ENCODE measurements at regions not wholly inside any gene's neighbourhood (a gene's known extent, or its start where the extent isn't known, plus 50 kb on each side); places are given as distances from the start of the nearest gene placed in this dataset.
"Not testable (repeated sequence)": the region's sequence is repeated elsewhere in the genome, so short reads cannot be mapped to it uniquely, and the experiment has no call there.

DNA sequence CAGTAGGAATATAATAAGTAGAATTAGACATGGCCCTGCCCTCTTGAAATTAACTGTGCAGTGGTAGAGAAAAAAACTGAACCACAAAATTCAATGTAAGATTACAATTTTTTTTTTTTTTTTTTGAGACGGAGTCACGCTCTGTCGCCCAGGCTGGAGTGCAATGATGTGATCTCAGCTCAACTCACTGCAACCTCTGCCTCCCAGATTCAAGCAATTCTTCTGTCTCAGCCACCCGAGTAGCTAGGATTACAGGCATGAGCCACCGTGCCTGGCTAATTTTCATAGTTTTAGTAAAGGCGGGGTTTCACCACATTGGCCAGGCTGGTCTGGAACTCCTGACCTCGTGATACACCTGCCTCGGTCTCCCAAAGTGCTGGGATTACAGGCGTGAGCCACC is 864.3 kb downstream of the EFNB2 start:
- DNase-seq; ATAC-seq (replicated peaks in 1 of 4); H3K4me1 ChIP-seq (ENCODE audit: control insufficient read depth in 1 of 2, extremely low read depth in 1 of 2, insufficient read depth in 2 of 2, low read length in 2 of 2); H3K9me3 ChIP-seq; CTCF ChIA-PET; H3K4me3 ChIP-seq (ENCODE audit: control insufficient read depth in 1 of 2, extremely low read depth in 1 of 2, low read length in 1 of 2); H3K27me3 Mint-ChIP-seq; H3K27ac Mint-ChIP-seq; H3K27me3 ChIP-seq (replicated peaks in 1 of 2; ENCODE audit: control insufficient read depth in 2 of 2, extremely low read depth in 1 of 2, insufficient read depth in 2 of 2, low read length in 1 of 2); H3K4me3 Mint-ChIP-seq; H3K36me3 ChIP-seq (ENCODE audit: control insufficient read depth in 2 of 2, extremely low read depth in 1 of 2, insufficient read depth in 1 of 2, low read length in 1 of 2); H3K4me1 Mint-ChIP-seq; H3K27ac ChIP-seq (ENCODE audit: low read length); POLR2A ChIA-PET; H3K36me3 Mint-ChIP-seq; H3K9me3 Mint-ChIP-seq: not testable (repeated sequence)
- 82% methylated on average over 9 of the region's 9 CpGs for WGBS (ENCODE audit: insufficient coverage)

DNA sequence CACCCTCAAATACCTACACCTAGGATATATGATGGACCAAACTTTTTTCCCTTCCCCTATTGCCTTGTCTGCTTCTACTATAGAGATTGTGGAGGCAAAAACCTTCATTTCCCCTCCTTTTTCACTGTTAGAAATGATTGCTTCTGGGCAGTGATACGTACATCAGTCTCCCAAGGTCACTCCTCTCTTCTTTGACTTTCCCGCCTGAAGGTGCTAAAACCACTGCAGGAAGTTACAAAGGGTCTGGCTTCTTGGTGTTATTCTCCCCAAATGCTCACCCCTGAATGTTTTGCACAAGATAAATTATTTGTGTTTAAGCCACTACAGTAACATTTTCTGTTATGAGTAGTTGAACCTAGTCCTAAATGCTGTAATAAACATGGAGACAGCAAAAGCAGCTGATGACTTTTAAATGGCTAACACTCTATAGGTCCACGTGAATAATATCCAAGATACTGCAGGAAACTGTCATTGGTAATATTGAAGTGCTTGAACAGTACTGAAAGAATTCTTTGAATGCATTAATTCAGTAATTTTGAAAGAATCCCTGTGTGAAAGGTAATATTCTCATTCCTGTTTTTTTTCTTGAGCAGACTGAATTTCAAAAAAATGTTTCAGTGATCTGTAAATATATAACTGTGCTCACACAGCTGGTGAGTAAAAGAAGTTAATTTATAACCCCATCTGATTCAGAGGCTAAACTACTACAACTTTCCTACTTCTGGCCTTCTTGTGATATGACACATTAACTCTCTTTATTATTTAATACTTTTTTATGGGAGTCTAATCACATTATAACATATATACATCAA is 865.1 kb downstream of the EFNB2 start:
- no peaks in the 10 kb centered on the region for H3K36me3 ChIP-seq (ENCODE audit: control insufficient read depth in 2 of 2, extremely low read depth in 1 of 2, insufficient read depth in 1 of 2, low read length in 1 of 2)
- DNase-seq (no peak), ATAC-seq (replicated peaks in 1 of 4) (no peak)
- CTCF ChIA-PET = no interaction called here
- H3K36me3 Mint-ChIP-seq = no peaks in the 10 kb centered on the region
- no peaks in the 10 kb centered on the region for H3K4me1 ChIP-seq (ENCODE audit: control insufficient read depth in 1 of 2, extremely low read depth in 1 of 2, insufficient read depth in 2 of 2, low read length in 2 of 2)
- no peaks in the 10 kb centered on the region for H3K27me3 Mint-ChIP-seq
- POLR2A ChIA-PET = no interaction called here
- H3K27ac ChIP-seq (ENCODE audit: low read length) = no peak overlapping the region
- H3K4me3 Mint-ChIP-seq = no peak overlapping the region
- H3K27me3 ChIP-seq (replicated peaks in 1 of 2; ENCODE audit: control insufficient read depth in 2 of 2, extremely low read depth in 1 of 2, insufficient read depth in 2 of 2, low read length in 1 of 2) = no peaks in the 10 kb centered on the region
- no peak overlapping the region for H3K27ac Mint-ChIP-seq
- 40% methylated on average over 1 of the region's 3 CpGs for WGBS (ENCODE audit: insufficient coverage)
- H3K4me3 ChIP-seq (ENCODE audit: control insufficient read depth in 1 of 2, extremely low read depth in 1 of 2, low read length in 1 of 2) = no peak overlapping the region
- no peaks in the 10 kb centered on the region for H3K9me3 ChIP-seq
- H3K4me1 Mint-ChIP-seq = no peaks in the 10 kb centered on the region
- peaks cover 0 to 4% (median 0%) of the 10 kb centered on the region in 3 donors for H3K9me3 Mint-ChIP-seq

DNA sequence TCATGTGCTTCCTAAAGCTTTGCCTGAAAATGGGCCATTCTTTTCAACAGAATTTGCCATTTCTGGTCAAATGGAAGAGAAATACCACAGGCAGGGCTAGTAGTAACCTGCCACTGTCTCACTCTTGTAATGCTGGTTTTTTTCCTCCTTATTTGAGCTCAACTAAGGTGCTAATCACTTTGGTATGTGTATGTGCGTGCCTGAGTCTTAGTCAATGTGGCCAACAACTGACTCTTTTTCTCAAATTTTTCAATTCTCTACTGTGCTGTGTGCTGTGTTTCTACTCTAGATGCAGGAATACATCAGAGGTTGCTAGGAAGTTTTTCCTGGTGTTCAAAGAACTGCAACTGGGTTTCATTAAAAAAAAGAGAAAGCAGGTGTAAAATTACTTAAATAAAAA is 870.2 kb downstream of the EFNB2 start:
- no peaks in the 10 kb centered on the region for H3K27me3 Mint-ChIP-seq
- H3K4me3 ChIP-seq (ENCODE audit: control insufficient read depth in 1 of 2, extremely low read depth in 1 of 2, low read length in 1 of 2) = no peak overlapping the region
- no peaks in the 10 kb centered on the region for H3K36me3 Mint-ChIP-seq
- no peaks in the 10 kb centered on the region for H3K9me3 ChIP-seq
- ChIA-PET CTCF (interaction anchor here in 1 of 2 donors (0.6 kb wide), 1 partner anchor 94 kb away, joined by 3 read pairs; no protein-coding TSS in a partner anchor), POLR2A (no interaction called here)
- H3K27ac ChIP-seq (ENCODE audit: low read length) = no peak overlapping the region
- no peak for ATAC-seq (replicated peaks in 1 of 4)
- H3K27me3 ChIP-seq (replicated peaks in 1 of 2; ENCODE audit: control insufficient read depth in 2 of 2, extremely low read depth in 1 of 2, insufficient read depth in 2 of 2, low read length in 1 of 2) = no peaks in the 10 kb centered on the region
- no peaks in the 10 kb centered on the region for H3K9me3 Mint-ChIP-seq
- no peaks in the 10 kb centered on the region for H3K4me1 Mint-ChIP-seq
- no peaks in the 10 kb centered on the region for H3K4me1 ChIP-seq (ENCODE audit: control insufficient read depth in 1 of 2, extremely low read depth in 1 of 2, insufficient read depth in 2 of 2, low read length in 2 of 2)
- H3K27ac Mint-ChIP-seq = no peak overlapping the region
- no CpG with 5 or more reads among the region's 1 CpG for WGBS (ENCODE audit: insufficient coverage)
- DNase-seq = no peak
- H3K36me3 ChIP-seq (ENCODE audit: control insufficient read depth in 2 of 2, extremely low read depth in 1 of 2, insufficient read depth in 1 of 2, low read length in 1 of 2) = no peaks in the 10 kb centered on the region
- H3K4me3 Mint-ChIP-seq = no peak overlapping the region

DNA sequence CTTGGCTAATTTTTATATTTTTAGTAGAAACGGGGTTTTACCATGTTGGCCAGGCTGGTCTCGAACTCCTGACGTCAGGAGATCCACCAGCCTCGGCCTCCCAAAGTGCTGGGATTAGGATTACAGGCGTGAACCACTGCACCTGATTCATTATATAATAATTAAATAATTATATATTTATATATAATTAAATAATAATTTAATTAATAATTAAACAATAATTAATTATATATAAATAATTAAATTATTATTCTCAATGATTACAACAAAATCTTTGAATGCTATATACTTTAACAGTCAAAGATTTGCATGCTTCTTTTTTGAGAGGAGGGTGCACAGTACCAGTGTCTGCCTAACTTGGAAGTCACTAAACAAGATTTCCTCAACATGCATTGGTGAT is 872.3 kb downstream of the EFNB2 start:
- no peak overlapping the region for H3K4me3 ChIP-seq (ENCODE audit: control insufficient read depth in 1 of 2, extremely low read depth in 1 of 2, low read length in 1 of 2)
- no peaks in the 10 kb centered on the region for H3K27me3 ChIP-seq (replicated peaks in 1 of 2; ENCODE audit: control insufficient read depth in 2 of 2, extremely low read depth in 1 of 2, insufficient read depth in 2 of 2, low read length in 1 of 2)
- no peaks in the 10 kb centered on the region for H3K9me3 Mint-ChIP-seq
- no peaks in the 10 kb centered on the region for H3K36me3 ChIP-seq (ENCODE audit: control insufficient read depth in 2 of 2, extremely low read depth in 1 of 2, insufficient read depth in 1 of 2, low read length in 1 of 2)
- no peaks in the 10 kb centered on the region for H3K9me3 ChIP-seq
- no peak overlapping the region for H3K27ac ChIP-seq (ENCODE audit: low read length)
- no peaks in the 10 kb centered on the region for H3K4me1 Mint-ChIP-seq
- no peak overlapping the region for H3K4me3 Mint-ChIP-seq
- WGBS (ENCODE audit: insufficient coverage) = no CpG with 5 or more reads among the region's 5 CpGs
- no peak overlapping the region for H3K27ac Mint-ChIP-seq
- POLR2A ChIA-PET = interaction anchor here in 1 of 2 donors (0.6 kb wide), 1 partner anchor 50 kb away, joined by 3 read pairs; no protein-coding TSS in a partner anchor
- CTCF ChIA-PET = no interaction called here
- H3K4me1 ChIP-seq (ENCODE audit: control insufficient read depth in 1 of 2, extremely low read depth in 1 of 2, insufficient read depth in 2 of 2, low read length in 2 of 2) = no peaks in the 10 kb centered on the region
- ATAC-seq (replicated peaks in 1 of 4) (no peak), DNase-seq (no peak)
- H3K27me3 Mint-ChIP-seq = no peaks in the 10 kb centered on the region
- H3K36me3 Mint-ChIP-seq = no peaks in the 10 kb centered on the region

DNA sequence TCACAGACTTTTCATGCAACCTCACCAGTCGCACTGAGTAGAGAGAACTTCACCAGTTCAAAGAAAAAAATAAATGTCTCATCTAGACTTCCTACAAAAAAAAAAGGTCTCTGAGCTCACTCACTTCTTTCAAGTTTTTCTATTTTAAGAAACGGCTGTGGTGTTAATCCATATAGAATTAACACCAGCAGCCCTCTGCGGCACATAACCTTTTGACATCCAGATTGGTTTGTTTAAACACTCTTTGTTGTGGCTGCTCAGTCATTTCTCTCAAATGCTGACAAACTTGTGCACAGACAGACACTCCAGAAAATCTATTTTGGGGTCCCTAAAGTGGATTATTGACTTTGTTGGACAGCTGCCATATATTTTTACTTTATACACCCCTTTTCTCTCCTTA is 874.9 kb downstream of the EFNB2 start:
- Mint-ChIP-seq H3K4me1 (no peaks in the 10 kb centered on the region), H3K27me3 (no peaks in the 10 kb centered on the region), H3K4me3 (no peak overlapping the region), H3K9me3 (no peaks in the 10 kb centered on the region), H3K36me3 (no peaks in the 10 kb centered on the region), H3K27ac (no peak overlapping the region)
- ChIA-PET POLR2A (no interaction called here), CTCF (no interaction called here)
- WGBS (ENCODE audit: insufficient coverage) = 55% methylated on average over 3 of the region's 3 CpGs
- no peak overlapping the region for H3K4me3 ChIP-seq (ENCODE audit: control insufficient read depth in 1 of 2, extremely low read depth in 1 of 2, low read length in 1 of 2)
- H3K27ac ChIP-seq (ENCODE audit: low read length) = no peak overlapping the region
- H3K9me3 ChIP-seq = no peaks in the 10 kb centered on the region
- no peaks in the 10 kb centered on the region for H3K36me3 ChIP-seq (ENCODE audit: control insufficient read depth in 2 of 2, extremely low read depth in 1 of 2, insufficient read depth in 1 of 2, low read length in 1 of 2)
- no peaks in the 10 kb centered on the region for H3K4me1 ChIP-seq (ENCODE audit: control insufficient read depth in 1 of 2, extremely low read depth in 1 of 2, insufficient read depth in 2 of 2, low read length in 2 of 2)
- DNase-seq = no peak
- no peak for ATAC-seq (replicated peaks in 1 of 4)
- H3K27me3 ChIP-seq (replicated peaks in 1 of 2; ENCODE audit: control insufficient read depth in 2 of 2, extremely low read depth in 1 of 2, insufficient read depth in 2 of 2, low read length in 1 of 2) = no peaks in the 10 kb centered on the region

DNA sequence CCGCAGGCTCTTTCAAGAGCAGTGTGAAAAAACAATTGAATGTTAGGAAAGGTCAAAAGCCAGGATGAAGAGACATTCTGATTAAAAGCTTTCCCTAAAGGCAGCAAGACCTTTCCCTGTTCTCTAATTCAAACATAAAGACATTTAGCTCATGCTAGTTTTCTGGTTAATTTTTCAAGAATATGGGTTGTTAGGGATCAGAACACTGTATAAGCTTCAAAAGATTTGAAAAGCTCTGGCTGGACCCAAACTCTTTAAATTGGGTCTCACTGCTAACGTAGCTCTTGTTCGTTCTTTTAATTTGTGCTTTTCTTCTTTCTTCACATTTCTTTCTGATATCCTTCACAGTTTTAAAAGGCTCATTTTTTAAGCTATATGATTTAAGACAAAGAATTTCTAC is 877.0 kb downstream of the EFNB2 start:
- H3K27ac Mint-ChIP-seq = no peak overlapping the region
- no peak overlapping the region for H3K4me3 ChIP-seq (ENCODE audit: control insufficient read depth in 1 of 2, extremely low read depth in 1 of 2, low read length in 1 of 2)
- peaks cover 0 to 4% (median 0%) of the 10 kb centered on the region in 3 donors for H3K9me3 Mint-ChIP-seq
- no peaks in the 10 kb centered on the region for H3K36me3 ChIP-seq (ENCODE audit: control insufficient read depth in 2 of 2, extremely low read depth in 1 of 2, insufficient read depth in 1 of 2, low read length in 1 of 2)
- no peaks in the 10 kb centered on the region for H3K27me3 ChIP-seq (replicated peaks in 1 of 2; ENCODE audit: control insufficient read depth in 2 of 2, extremely low read depth in 1 of 2, insufficient read depth in 2 of 2, low read length in 1 of 2)
- H3K27me3 Mint-ChIP-seq = no peaks in the 10 kb centered on the region
- H3K36me3 Mint-ChIP-seq = no peaks in the 10 kb centered on the region
- no peak overlapping the region for H3K4me3 Mint-ChIP-seq
- DNase-seq (no peak), ATAC-seq (replicated peaks in 1 of 4) (no peak)
- ChIA-PET POLR2A (no interaction called here), CTCF (no interaction called here)
- H3K27ac ChIP-seq (ENCODE audit: low read length) = no peak overlapping the region
- WGBS (ENCODE audit: insufficient coverage) = no CpG with 5 or more reads among the region's 3 CpGs
- H3K9me3 ChIP-seq = no peaks in the 10 kb centered on the region
- no peaks in the 10 kb centered on the region for H3K4me1 ChIP-seq (ENCODE audit: control insufficient read depth in 1 of 2, extremely low read depth in 1 of 2, insufficient read depth in 2 of 2, low read length in 2 of 2)
- H3K4me1 Mint-ChIP-seq = no peaks in the 10 kb centered on the region

DNA sequence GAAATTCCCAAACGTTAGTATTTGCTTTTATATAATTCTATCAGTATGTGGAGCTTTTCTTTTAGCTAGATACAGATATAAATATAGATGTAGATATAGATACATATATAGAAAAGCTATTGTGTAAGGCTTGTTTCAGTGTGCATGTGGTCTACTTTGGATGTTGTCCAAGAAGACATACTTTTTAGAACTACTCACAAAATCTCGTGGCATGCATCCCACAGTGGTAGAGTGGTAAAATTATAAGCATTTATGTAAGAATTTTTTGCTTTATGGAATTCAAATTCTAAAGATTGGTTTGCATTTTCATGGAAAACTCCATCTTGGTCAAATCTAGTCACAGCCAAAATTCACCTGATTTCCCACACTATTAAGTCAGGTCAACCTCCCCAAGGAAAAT is 880.4 kb downstream of the EFNB2 start:
- POLR2A ChIA-PET = no interaction called here

More for the DNA sequence above, 880.4 kb downstream of the EFNB2 start:
- H3K27ac ChIP-seq (ENCODE audit: low read length) = no peak overlapping the region
- H3K4me1 ChIP-seq (ENCODE audit: control insufficient read depth in 1 of 2, extremely low read depth in 1 of 2, insufficient read depth in 2 of 2, low read length in 2 of 2) = no peaks in the 10 kb centered on the region
- ATAC-seq (replicated peaks in 1 of 4) = no peak
- Mint-ChIP-seq H3K9me3 (peaks cover 0 to 8% (median 4%) of the 10 kb centered on the region in 3 donors), H3K36me3 (no peaks in the 10 kb centered on the region), H3K4me3 (no peak overlapping the region), H3K27ac (no peak overlapping the region), H3K4me1 (no peaks in the 10 kb centered on the region), H3K27me3 (no peaks in the 10 kb centered on the region)
- no peaks in the 10 kb centered on the region for H3K9me3 ChIP-seq
- no peaks in the 10 kb centered on the region for H3K36me3 ChIP-seq (ENCODE audit: control insufficient read depth in 2 of 2, extremely low read depth in 1 of 2, insufficient read depth in 1 of 2, low read length in 1 of 2)
- WGBS (ENCODE audit: insufficient coverage) = no CpG with 5 or more reads among the region's 2 CpGs
- DNase-seq = no peak
- no peaks in the 10 kb centered on the region for H3K27me3 ChIP-seq (replicated peaks in 1 of 2; ENCODE audit: control insufficient read depth in 2 of 2, extremely low read depth in 1 of 2, insufficient read depth in 2 of 2, low read length in 1 of 2)
- no peak overlapping the region for H3K4me3 ChIP-seq (ENCODE audit: control insufficient read depth in 1 of 2, extremely low read depth in 1 of 2, low read length in 1 of 2)
- CTCF ChIA-PET = no interaction called here
